ENCODE measurements at regions not wholly inside any gene's neighbourhood (a gene's known extent, or its start where the extent isn't known, plus 50 kb on each side); places are given as distances from the start of the nearest gene placed in this dataset.

- no peak for TF ChIP-seq ZNF462 (CRISPR knock-in tag; IDR thresholded peaks at IDR 0.05)
- no peak for TF ChIP-seq NANOG (IDR thresholded peaks at IDR 0.05; ENCODE audit: borderline replicate concordance)
- no peak for TF ChIP-seq EZH2 (IDR thresholded peaks at IDR 0.05; ENCODE audit: low read depth, unreplicated experiment)
Measured at GRCh38 chr4:57195622-57196021, 85.4 kb upstream of the IGFBP7 start (continued).

GRCh38 chr4:57194068-57194611 is 84.0 kb upstream of the IGFBP7 start:
- peak; percentile 69 for ATAC-seq

More at GRCh38 chr4:57194068-57194611, 84.0 kb upstream of the IGFBP7 start:
- no peaks in the 10 kb centered on the region for H3K36me3 ChIP-seq (ENCODE audit: insufficient read depth)
- Mint-ChIP-seq H3K27ac (no peak overlapping the region), H3K27me3 (ENCODE audit: insufficient read depth, low read depth, poor library complexity) (peaks cover 6% of the 10 kb centered on the region), H3K36me3 (ENCODE audit: low read depth) (0 out of 3 replicates have a peak, but pooled peaks cover 3% of the 10 kb centered on the region), H3K4me1 (peaks cover 41% of the 10 kb centered on the region), H3K4me3 (peak overlapping the region; percentile 36; the same call in 2 of the 3 replicates), H3K9me3 (no peaks in the 10 kb centered on the region; the same call in 1 of the 3 replicates)
- no peaks in the 10 kb centered on the region for H3K79me2 ChIP-seq (replicated peaks; ENCODE audit: insufficient read depth)
- H3K27me3 ChIP-seq (ENCODE audit: insufficient read depth), result peaks cover 17% of the 10 kb centered on the region
- H2AFZ ChIP-seq, result peak overlapping the region; percentile 44; the same call in 1 of the 2 replicates
- H3K4me1 ChIP-seq (ENCODE audit: insufficient read depth), result peaks cover 36% of the 10 kb centered on the region
- DNase-seq (ENCODE audit: low spot score), result peak; percentile 79
- no peaks in the 10 kb centered on the region for H3F3A ChIP-seq (replicated peaks; ENCODE audit: low read depth)
- H3K27ac ChIP-seq (ENCODE audit: low read depth), result no peak overlapping the region
- no peaks in the 10 kb centered on the region for H4K20me1 ChIP-seq (replicated peaks; ENCODE audit: insufficient read depth)
- H3K4me3 ChIP-seq, result peak overlapping the region; percentile 33
- TF ChIP-seq CTCF (conservative IDR thresholded peaks at IDR 0.05; ENCODE audit: low read depth in 2 of 2) (peak in 1 of 2 experiments; percentile 37; a peak in 2 of 4 replicates), NANOG (IDR thresholded peaks at IDR 0.05; ENCODE audit: borderline replicate concordance) (no peak)
- H3K9me2 ChIP-seq (ENCODE audit: insufficient read depth), result no peaks in the 10 kb centered on the region; the same call in 1 of the 2 replicates
- H3K4me2 ChIP-seq, result peak overlapping the region; percentile 50

Measured in GM23338 (cell line).